ENCODE measurements at regions not wholly inside any gene's neighbourhood (a gene's known extent, or its start where the extent isn't known, plus 50 kb on each side); places are given as distances from the start of the nearest gene placed in this dataset.
"Not testable (repeated sequence)": the region's sequence is repeated elsewhere in the genome, so short reads cannot be mapped to it uniquely, and the experiment has no call there.

DNA sequence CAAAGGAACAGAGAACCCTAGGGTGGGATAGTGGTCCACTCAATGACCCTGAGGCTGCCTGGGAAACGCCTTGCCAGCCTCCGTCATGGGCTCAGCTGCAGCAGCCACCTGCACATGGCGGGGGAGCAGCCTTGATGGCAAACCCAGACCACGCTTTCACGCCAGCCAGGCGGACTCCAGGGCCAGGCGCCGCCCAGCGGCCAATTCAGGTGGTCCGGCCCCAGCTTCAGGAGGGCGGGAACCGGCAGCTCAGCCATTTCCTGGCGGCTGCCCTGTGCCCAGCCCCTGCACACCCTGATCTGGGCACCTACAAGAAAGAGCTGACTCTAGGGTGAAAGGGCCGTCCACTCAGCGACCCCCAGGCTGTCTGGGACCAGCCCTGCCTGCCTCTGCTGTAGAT, 87.5 kb downstream of the POTEG start:
- TF ChIP-seq ZNF274 (IDR thresholded peaks at IDR 0.05; ENCODE audit: borderline replicate concordance, extremely low read depth, low read length); POLR2A (IDR thresholded peaks at IDR 0.05; ENCODE audit: control extremely low read depth in 1 of 2, low read depth in 2 of 2, low read length in 2 of 2); SP1 (IDR thresholded peaks at IDR 0.05; ENCODE audit: low read depth, low read length); POLR2AphosphoS5 (IDR thresholded peaks at IDR 0.05; ENCODE audit: low read depth, low read length): not testable (repeated sequence)
- TF ChIP-seq, protein P1, sequence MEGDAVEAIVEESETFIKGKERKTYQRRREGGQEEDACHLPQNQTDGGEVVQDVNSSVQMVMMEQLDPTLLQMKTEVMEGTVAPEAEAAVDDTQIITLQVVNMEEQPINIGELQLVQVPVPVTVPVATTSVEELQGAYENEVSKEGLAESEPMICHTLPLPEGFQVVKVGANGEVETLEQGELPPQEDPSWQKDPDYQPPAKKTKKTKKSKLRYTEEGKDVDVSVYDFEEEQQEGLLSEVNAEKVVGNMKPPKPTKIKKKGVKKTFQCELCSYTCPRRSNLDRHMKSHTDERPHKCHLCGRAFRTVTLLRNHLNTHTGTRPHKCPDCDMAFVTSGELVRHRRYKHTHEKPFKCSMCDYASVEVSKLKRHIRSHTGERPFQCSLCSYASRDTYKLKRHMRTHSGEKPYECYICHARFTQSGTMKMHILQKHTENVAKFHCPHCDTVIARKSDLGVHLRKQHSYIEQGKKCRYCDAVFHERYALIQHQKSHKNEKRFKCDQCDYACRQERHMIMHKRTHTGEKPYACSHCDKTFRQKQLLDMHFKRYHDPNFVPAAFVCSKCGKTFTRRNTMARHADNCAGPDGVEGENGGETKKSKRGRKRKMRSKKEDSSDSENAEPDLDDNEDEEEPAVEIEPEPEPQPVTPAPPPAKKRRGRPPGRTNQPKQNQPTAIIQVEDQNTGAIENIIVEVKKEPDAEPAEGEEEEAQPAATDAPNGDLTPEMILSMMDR (IDR thresholded peaks at IDR 0.05; ENCODE audit: control extremely low read depth in 1 of 3, insufficient read depth in 1 of 3, low read depth in 1 of 3, low read length in 3 of 3): not testable (repeated sequence)
